Stimulated activated naive CD4-positive, alpha-beta T cell (primary cell): ENCODE measurements at regions not wholly inside any gene's neighbourhood (a gene's known extent, or its start where the extent isn't known, plus 50 kb on each side); places are given as distances from the start of the nearest gene placed in this dataset.
"Not testable (repeated sequence)": the region's sequence is repeated elsewhere in the genome, so short reads cannot be mapped to it uniquely, and the experiment has no call there.

ENCODE experiments used
- DNase-seq, 6 experiments: peaks; one replicate each; lab custom pipeline; 2025; lab: John Stamatoyannopoulos, UW

DNA sequence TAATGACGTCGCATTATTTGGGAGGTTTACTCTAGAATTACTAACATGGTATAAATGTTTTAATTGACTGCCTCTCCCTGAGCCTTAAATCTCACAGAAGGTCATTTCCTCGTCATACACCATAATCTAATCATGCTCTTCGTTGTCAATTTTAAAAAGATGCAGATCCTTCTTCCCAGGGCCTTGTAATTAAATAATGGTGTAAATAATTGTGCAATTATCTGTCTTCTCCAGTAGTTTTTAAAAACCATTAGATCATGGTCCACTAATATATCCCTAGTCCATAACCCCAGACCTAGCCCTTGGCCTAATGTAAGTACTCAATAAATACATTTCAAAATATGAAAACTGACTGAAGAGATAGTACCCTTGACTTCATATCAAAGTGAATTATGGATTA, 181.5 kb upstream of the GNAI1 start:
- DNase-seq: no peak

DNA sequence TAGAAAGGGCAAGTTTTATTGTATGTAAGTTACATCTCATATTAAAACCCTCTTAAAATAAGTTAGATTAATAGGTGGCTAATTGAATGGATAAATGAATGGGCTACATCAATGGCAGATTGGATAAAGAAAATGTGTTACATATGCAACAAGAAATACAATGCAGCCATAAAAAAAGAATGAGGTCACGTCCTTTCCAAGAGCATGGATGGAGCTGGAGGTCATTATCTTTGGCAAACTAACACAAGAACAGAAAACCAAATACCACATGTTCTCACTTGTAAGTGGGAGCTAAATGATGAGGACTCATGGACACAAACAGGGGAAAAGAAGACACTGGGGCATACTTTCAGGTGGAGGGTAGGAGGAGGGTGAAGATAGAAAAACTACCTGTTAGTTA, 182.2 kb upstream of the GNAI1 start:
- DNase-seq: no peak

DNA sequence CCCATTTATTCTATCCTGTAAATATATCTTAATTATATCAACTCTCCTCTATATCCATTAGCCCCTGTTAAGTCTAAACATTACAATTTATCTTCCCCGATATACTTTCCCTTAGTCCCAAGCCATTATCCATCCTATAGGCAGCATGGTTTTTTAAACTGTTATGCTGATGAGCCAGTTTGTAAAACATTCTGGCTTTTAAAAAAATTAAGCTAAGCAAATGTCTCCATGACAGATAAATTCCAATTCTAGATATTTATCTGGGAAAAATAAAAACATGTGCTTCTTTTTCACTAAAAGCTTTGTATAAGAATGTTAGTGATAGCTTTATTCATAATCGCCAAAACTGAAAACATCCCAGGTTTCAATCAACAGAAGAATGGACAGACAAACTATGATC, 183.2 kb upstream of the GNAI1 start:
- no peak for DNase-seq

DNA sequence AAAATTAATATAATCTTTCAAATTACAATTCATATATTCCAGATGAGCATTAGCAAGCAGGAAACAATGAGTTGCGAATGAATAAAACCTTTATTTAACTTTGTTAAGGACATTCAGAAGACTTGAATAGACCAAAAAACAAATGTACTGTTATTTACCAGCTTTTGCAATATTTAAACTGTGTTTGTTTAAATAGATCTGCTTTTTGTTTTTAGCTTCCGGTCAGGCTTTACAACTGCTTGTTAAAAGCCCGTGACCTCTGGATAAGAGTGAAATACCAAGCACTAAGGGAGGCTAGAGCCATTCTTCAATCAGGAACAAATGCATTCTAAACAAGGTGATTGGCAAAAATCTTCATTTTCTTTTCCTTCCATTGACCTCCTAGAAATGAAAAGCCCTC, 184.9 kb upstream of the GNAI1 start:
- no peak for DNase-seq

DNA sequence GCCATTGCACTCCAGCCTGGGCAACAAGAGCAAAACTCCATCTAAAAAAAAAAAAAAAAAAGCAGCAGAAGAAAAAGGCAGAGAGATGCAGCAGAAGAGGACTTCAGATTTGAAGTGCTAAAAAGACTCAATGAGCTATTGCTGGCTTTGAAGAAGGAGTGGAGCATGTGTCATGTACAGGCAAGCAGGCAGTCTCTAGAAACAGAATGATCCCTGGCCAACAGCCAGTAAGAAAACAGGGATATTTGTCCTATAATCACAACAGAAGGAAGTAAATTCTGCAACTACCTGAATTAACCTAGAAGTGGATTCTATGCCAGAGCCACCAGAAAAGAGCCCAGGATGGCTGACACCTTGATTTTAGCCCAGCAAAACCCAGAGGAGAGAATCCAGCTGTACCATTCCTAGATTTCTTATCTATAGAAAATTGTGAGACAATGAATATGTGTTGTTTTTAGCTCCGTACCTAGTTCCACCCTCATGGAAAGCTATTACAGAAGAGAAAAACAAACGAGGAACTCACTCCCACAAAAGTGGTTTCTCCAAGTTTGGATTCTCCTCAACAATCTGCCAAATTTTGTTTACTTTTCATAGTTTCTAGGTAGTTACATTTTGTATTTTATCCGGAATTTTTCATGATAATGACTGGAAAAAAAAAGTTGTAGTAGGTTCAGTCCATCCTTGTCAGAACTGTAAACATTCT, 198.2 kb upstream of the GNAI1 start:
- no peak for DNase-seq

DNA sequence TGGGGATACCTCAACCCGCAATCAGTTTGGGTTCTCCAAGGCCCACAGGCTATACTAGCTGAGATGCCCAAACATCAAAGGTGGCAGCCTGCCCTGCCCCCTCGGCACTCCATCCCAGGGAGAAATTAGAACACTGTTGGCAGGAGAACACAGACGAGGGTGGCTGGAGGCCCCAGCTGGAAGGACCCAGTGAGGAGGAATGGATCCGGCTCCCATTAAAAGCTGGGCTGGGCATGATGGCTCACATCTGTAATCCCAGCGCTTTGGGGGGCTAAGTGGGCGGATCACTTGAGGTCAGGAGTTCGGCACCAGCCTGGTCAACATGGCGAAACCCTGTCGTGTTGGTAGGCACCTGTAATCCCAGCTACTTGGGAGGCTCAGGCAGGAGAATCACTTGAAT, 199.9 kb upstream of the GNAI1 start:
- DNase-seq: no peak

DNA sequence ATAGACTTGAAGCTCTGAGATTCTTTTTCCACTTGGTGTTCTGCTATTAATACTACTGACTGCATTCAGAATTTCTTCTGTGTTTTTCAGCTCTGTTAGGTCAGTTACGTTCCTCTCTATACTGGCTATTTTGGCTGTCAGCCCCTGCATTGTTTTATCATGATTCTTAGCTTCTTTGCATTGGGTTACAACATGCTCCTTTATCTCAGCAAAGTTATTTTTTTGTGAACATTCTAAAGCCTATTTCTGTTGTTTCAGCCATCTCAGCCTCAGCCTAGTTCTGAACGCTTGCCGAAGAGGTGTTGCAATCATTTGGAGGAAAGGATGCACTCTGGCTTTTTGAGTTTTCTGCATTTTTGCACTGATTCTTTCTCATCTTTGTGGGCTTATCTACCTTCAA, 201.5 kb upstream of the GNAI1 start:
- no peak for DNase-seq

DNA sequence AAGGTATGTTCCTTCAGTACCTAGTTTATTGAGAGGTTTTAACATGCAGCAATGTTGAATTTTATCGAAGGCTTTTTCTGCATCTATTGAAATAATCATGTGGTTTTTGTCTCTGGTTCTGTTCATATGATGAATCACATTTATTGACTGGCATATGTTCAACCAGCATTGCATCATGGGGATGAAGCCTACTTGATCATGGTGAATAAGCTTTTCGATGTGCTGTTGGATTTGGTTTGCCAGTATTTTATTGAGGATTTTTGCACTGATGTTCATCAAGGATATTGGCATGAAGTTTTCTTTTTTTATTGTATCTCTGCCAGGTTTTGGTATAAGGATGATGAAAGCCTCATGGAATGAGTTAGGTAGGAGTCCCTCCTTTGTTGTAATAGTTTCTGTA, 204.0 kb upstream of the GNAI1 start:
- DNase-seq: no peak

DNA sequence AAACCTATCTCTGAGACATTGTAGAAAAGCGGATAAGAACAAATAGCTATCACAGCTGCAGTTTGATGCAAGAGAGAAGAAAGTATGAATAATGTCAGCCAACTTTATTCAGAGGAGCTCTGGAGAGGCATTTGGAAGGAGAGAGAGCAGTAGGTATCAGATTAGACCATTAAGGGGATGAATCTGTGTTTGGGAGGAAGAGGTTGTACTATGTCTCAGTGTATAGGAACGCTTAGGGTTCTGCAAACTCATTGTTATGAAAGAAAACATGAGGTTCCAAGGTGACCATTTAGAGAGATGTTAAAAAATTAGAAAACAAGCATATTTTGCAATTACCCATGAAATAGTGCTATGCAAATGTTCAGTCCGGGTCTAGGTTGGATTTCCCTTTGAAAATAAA, 207.5 kb upstream of the GNAI1 start:
- DNase-seq: no peak

DNA sequence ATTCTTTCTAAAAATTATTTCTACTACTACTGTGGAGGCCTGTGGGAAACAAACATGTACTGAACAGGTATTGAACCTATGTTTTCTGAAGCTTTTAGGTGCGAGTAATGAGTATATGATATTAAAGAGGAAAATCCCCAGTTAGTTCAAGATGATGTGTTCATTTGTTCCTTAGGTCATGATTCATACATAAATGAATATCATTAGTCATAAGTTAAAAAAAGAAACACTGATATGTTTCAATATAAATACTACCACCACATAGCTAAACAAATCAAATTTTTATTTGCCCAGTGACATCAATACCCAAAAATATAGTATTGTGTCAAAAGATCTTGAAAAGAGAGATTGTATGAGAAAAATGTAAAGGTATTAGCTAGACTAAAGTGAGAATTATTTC, 210.7 kb upstream of the GNAI1 start:
- no peak for DNase-seq

DNA sequence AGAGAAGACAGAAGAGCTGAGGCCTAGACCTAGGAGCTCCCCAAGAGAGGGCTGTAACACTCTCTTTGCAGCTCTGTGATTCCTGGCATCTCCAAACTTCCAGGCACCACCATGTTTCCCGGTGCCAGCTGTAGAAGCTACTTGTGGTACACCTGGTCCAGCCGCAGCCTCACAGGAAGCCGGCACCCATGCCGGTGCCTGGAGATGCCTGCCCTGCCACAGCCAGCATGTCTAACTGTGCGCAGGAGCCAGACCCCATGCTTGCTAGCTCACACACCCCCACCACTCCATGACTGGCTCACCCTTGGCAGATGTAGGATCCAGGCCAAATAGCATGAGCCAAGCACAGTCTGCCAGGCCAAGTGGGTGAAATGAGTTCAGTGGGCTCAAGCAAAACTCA, 211.7 kb upstream of the GNAI1 start:
- no peak for DNase-seq

DNA sequence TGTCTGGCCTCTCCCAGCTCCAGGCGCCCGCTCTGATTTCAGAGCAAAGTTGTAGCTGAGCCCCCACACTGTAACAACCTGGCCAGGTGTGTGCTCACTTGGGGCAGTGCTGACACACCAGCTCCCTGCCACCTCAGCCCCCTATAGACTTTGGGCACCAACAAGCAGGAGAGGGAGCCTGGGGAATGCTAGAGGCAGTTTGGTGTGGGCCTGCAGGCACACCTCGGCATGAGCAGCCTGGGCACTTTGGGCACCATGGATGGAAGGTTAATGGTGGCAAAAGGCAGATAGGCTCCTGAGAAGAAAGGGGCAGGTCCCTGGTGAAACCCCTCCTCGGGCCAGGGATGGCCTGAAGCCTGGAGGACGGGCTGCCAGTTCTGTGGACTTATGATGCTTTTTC, 212.7 kb upstream of the GNAI1 start:
- no peak for DNase-seq

DNA sequence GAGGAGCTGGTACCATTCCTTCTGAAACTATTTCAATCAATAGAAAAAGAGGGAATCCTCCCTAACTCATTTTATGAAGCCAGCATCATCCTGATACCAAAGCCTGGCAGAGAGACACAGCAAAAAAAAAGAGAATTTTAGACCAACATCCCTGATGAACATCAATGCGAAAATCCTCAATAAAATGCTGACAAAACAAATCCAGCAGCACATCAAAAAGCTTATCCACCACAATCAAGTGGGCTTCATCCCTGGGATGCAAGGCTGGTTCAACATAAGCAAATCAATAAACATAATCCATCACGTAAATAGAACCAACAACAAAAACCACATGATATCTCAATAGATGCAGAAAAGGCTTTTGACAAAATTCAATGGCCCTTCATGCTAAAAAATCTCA, 216.0 kb upstream of the GNAI1 start:
- not testable (repeated sequence) for DNase-seq

DNA sequence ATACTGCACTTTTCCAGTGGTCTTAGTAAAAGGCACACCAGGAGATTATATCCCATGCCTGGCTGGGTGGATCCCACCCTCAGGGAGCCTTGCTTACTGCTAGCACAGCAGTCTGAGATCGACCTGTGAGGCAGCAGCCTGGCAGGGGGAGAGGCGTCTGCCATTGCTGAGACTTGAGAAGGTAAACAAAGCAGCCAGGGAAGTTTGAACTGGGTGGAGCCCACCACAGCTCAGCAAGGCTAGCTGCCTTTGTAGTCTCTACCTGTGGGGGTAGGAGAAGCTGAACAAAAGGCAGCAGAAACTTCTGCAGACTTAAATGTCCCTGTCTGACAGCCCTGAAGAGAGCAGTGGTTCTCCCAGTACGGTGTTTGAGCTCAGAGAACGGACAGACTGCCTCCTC, 219.3 kb upstream of the GNAI1 start:
- DNase-seq: peak in 2 of 6 experiments; percentile 10 to 15

DNA sequence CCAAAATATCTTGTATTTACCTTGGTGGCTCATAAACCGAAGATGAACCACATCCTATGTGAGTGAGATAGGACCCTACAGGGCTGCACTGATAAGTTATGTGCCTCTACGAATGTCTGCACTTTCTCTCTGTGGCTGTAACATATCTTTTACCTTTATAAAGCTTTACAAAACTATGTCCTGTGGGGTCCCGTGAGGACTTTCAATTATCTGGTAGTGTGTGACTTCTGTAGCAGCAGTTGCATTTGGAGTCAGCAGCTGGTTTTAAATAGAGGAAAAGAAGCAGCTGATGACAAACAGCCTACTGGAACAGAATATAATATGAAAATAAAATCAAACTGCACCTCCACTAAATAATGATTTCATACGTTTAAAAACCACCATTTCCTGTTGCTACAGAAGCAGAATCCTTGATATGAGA, 222.4 kb upstream of the GNAI1 start:
- peak in 3 of 6 experiments; percentile 18 to 33 (median 26) for DNase-seq

DNA sequence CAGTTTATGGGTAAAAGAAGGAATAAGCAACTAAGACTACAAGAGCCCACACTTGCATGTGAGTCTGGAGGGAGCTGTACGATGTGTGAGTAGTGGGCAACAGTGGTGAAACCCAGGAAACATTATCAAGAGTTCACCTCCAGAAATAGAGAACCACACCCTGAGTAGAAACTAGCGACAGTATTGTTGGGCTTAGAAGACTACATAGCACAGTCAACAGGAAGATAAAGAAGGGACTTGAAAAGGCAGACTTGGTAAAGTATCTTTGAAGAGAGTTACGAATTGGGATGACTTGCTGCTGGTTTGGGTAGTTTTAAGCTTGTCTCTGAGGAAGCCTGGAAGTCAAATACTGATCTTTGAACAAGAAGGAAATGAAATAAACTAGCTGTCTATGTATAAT, 223.2 kb upstream of the GNAI1 start:
- DNase-seq: peak in 2 of 6 experiments; percentile 9 to 13

DNA sequence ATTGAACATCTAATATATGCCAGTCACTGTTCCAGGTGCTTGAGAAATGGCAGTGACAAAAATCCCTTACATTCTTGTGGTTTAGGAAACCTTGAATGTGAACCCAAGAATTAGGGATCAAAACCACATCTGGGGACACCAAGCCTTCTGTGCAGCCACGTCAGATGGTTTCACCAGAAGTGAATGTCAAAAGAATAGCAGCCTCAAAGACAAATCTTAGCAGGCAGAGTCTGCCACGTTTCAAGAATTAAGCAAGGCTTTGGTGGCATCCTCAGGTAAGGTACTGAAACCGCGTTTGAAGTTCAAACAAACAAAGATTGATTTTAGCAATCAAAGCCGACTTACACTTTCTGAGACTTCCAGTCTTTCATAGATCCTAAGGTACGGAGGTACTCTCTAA, 225.5 kb upstream of the GNAI1 start:
- peak in 3 of 6 experiments; percentile 4 to 42 (median 26) for DNase-seq

DNA sequence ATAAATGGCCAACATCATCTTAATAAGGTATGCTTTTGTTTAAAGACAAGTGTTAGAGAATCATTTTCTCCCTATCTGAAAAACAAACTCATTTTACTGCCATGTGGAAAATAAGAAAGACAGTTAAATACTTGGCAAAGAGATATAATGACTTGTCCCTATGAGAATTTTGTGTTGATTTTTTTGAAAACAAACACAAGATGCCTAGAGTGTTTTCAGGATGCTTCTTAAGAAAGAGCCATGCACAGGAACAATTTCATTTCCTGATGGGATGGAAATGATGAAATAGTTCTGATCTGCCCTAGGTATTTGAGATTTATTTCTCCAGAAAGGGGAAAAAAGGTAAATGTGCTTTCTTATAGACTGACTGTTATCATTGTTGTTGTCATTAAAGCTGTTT, 237.5 kb upstream of the GNAI1 start:
- DNase-seq: no peak

DNA sequence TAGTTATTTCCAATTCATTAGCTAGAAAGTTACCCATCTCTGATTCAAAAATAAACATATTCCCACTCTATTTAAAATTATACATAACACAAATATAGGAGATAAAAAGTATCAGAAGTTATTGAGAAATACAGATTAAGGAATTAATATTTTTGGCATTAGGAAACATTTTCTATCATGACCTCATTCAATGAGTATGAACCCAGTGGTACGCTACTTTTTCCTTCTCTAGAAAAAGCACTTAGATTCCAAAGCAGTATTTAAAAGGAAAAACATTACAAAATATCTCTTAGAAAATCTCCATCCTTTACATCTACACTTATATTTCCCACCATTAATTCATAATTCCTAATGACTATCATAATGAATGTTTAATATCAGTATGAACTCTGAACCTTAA, 240.6 kb upstream of the GNAI1 start:
- no peak for DNase-seq

DNA sequence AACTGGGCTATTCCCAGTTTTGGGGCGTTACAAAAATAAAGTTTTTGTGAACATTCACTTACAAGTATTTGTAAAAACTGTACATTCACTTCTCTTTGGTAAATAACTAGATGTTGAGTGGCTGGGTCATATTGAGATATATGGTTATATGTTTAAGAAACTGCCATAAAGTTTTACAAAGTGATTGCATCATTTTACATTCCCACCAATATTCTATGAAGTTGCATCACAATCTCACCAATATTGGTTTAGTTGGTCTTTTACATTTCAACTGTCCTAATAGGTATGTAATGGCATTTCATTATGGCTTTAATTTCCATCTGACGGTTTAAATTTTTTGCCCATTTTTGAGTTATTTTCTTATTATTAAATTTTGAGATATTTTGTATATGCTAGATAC, 251.7 kb upstream of the GNAI1 start:
- no peak for DNase-seq

DNA sequence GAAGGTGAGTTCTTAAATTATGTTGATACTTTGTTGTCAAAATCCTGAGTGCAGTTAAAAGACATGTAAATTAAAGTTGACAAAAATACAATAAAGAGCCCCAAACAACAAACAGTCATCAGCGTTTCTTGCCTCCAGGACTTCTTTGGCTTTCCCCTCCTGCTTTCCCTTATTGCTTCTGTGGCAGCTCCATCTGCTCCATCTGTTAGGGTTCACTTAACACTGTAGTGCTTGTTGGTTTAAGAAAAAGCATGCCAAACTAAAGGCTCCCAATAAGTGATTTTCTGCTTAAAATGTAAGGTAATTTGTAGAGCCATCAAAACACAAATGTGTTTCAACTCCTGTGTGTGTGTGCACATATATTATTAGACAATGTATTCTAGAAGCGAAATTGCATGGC, 254.3 kb upstream of the GNAI1 start:
- no peak for DNase-seq

DNA sequence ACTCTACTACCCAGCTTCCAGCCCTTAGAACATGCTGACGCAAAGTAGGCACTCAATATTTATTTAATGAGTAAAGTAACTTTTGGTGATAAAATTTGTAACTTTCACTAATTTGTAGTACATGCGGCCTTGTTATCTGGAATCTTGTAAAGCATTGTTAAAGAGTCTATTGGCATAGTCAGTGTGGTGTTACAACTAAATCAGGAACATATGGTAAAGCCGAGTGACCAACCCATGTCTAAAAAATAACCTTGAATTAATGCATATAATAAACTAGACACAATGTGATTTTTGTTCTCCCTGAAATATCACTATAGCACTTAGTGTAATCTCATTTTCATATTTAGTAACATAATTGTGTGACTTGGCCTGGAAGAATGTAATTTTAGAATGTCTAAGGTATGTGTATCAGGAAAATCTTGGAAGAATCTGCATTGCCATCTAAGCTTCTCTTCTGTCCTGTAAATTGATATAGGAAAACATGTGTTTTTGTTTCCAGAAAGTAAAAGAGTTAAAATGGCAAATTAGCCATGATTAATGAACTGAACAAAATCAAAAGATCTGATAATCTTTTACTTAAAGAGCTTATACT, 256.7 kb upstream of the GNAI1 start:
- no peak for DNase-seq

DNA sequence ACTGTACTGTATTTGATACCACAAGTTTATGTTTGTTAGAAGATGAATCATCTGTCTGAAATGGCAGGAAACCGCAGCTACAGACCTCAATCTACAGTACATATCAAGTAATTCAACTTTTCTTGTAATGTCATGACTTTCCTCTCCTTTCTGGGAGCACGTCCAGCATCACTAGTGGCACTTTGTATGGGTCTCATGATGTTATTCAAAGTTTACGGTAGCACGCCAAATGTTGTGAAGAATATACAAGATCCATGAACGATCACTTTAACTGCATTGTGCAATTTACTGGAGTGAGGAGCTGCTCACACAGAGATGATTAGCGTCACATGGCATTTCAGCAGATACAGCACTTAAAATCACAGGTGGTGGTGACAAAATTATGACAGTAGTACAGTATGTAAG, 257.8 kb upstream of the GNAI1 start:
- DNase-seq: no peak

DNA sequence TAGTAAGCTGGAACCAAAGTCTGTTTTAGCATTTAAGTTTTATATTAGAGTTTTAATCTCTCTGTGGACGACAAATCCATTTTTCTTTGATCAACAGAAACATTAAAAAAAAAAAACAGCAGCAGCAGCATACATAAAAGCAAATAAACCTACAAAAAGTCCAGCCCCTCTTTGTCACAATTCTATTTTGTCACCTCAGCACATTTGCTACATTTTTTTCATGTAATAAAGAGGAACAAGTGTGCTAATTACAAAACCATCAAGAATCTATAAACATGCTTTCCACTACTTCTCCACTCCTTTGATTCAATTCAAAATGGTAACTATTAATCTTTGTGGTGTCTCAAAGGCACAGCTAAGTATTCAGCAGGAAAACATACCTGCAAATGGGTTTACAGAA, 259.8 kb upstream of the GNAI1 start:
- DNase-seq: no peak
